Panc1 (cell line): ENCODE measurements at regions not wholly inside any gene's neighbourhood (a gene's known extent, or its start where the extent isn't known, plus 50 kb on each side); places are given as distances from the start of the nearest gene placed in this dataset.

Experiments
- ATAC-seq: fragments of 200-7000 bp; cut with Tn5 transposase; 2 replicates; pipeline ENCODE4 v1.9.1; 2020; ENCODE audit warnings: mild to moderate bottlenecking, moderate library complexity
- BruUV-seq: library from RNA; stranded (reverse); fragments of 400-500 nt; replicated peaks from 2 replicates; lab custom pipeline; 2021; lab: Mats Ljungman, UMichigan
- CTCF ChIA-PET: fragments of 300-600 bp; sonication (Branson Sonifier 250); formaldehyde crosslinking; loops from one replicate; lab custom pipeline; 2022; ENCODE audit warnings: antibody characterized with exemption; lab: Charles Lee
- POLR2A ChIA-PET: fragments of 300-600 bp; sonication (Branson Sonifier 250); formaldehyde crosslinking; loops from one replicate; lab custom pipeline; 2022; ENCODE audit warnings: antibody characterized with exemption; lab: Charles Lee
- DNase-seq: peaks from one replicate; pipeline ENCODE4 v3.0.0-alpha.2; 2010; ENCODE audit warnings: low read depth, low spot score
- H3K27ac ChIP-seq: 2 replicates; pipeline ENCODE4 v1.5.1; 2011; ENCODE audit warnings: mild to moderate bottlenecking, low read length, inconsistent platforms
- H3K27me3 ChIP-seq: fragments of 200-500 bp; sonication (Bioruptor generic); 2 replicates; pipeline ENCODE4 v1.6.0; 2014; ENCODE audit warnings: low read length, inconsistent platforms; ENCODE audit not compliant: control insufficient read depth, insufficient read depth
- H3K36me3 ChIP-seq: fragments of 200-500 bp; sonication (Bioruptor generic); 2 replicates; pipeline ENCODE4 v1.5.1; 2014; ENCODE audit warnings: inconsistent platforms, mild to moderate bottlenecking, low read length, moderate library complexity; ENCODE audit not compliant: control insufficient read depth, insufficient read depth
- H3K4me1 ChIP-seq: 2 replicates; pipeline ENCODE4 v1.5.1; 2011; ENCODE audit warnings: inconsistent platforms, mild to moderate bottlenecking, low read length, moderate library complexity; ENCODE audit not compliant: control insufficient read depth, insufficient read depth
- H3K4me3 ChIP-seq, 2 experiments: 2 replicates each; pipeline ENCODE4 v1.5.1; 2011 to 2012; ENCODE audit warnings: low read depth in 2 of 2, low read length in 2 of 2, mild to moderate bottlenecking in 2 of 2, inconsistent platforms in 1 of 2, moderate library complexity in 1 of 2
- H3K9me3 ChIP-seq: fragments of 200-500 bp; sonication (Bioruptor generic); 2 replicates; pipeline ENCODE4 v1.5.1; 2014; ENCODE audit warnings: low read depth, mild to moderate bottlenecking, inconsistent platforms, low read length, moderate library complexity; ENCODE audit not compliant: control insufficient read depth, insufficient read depth
- CTCF ChIP-seq: fragments of 450-650 bp; IDR thresholded peaks from 2 replicates; pipeline ENCODE4 v1.5.1; 2017; ENCODE audit warnings: mild to moderate bottlenecking
- POLR2AphosphoS5 ChIP-seq: IDR thresholded peaks from 2 replicates; pipeline ENCODE4 v1.6.1; 2012; ENCODE audit warnings: mild to moderate bottlenecking, low read depth, low read length, moderate library complexity
- REST ChIP-seq, 2 experiments: IDR thresholded peaks; 2 replicates each; pipeline ENCODE4 v1.6.1; 2011 to 2012; ENCODE audit warnings: low read depth in 2 of 2, control low read depth in 1 of 2, low read length in 1 of 2, mild to moderate bottlenecking in 1 of 2, moderate library complexity in 1 of 2; ENCODE audit not compliant: insufficient read depth in 1 of 2
- SIN3A ChIP-seq: IDR thresholded peaks from 2 replicates; pipeline ENCODE4 v1.6.1; 2012; ENCODE audit warnings: low read depth, mild to moderate bottlenecking, low read length, moderate library complexity, borderline replicate concordance; ENCODE audit not compliant: insufficient read depth
- TCF7L2 ChIP-seq: IDR thresholded peaks from 2 replicates; pipeline ENCODE4 v1.6.1; 2011; ENCODE audit warnings: mild to moderate bottlenecking, low read depth, low read length, inconsistent platforms
- in situ Hi-C: cut with HindIII; loops from 2 replicates; pipeline ENCODE4 v1.10.0; 2016; ENCODE audit warnings: low sequenced_read_pairs, low pct_unique_long_range_greater_than_20kb
- intact Hi-C: fragments of 100-400 bp; cut with micrococcal nuclease; formaldehyde crosslinking; loops from one replicate; pipeline ENCODE4 v1.10.0; 2022; ENCODE audit not compliant: unreplicated experiment

- BruUV-seq = no TSS peak
- Histone ChIP-seq H3K9me3 (no peaks in the 10 kb centered on the region), H3K4me1 (no peaks in the 10 kb centered on the region), H3K4me3 (no peak overlapping the region), H3K27me3 (no peaks in the 10 kb centered on the region), H3K36me3 (no peaks in the 10 kb centered on the region), H3K27ac (no peak overlapping the region)
- TF ChIP-seq CTCF = no peak
- no peak for TF ChIP-seq POLR2AphosphoS5
- no peak for TF ChIP-seq SIN3A
- TF ChIP-seq REST (IDR thresholded peaks at IDR 0.05; ENCODE audit: insufficient read depth in 1 of 2, low read depth in 2 of 2, low read length in 1 of 2) = no peak
- no peak for TF ChIP-seq TCF7L2
- ATAC-seq (no peak), DNase-seq (no peak)
- intact Hi-C loops (no loop called here), in situ Hi-C loops (no loop called here)
- ChIA-PET POLR2A (no interaction called here), CTCF (no interaction called here)
Measured at GRCh38 chr14:49191380-49191779, 394.8 kb downstream of the RPS29 start.

- BruUV-seq = no TSS peak
- in situ Hi-C loops (no loop called here), intact Hi-C loops (no loop called here)
- H3K27me3 ChIP-seq = no peaks in the 10 kb centered on the region
- H3K4me1 ChIP-seq = no peaks in the 10 kb centered on the region
- ATAC-seq (no peak), DNase-seq (no peak)
- no peak overlapping the region for H3K4me3 ChIP-seq
- TF ChIP-seq REST (IDR thresholded peaks at IDR 0.05; ENCODE audit: insufficient read depth in 1 of 2, low read depth in 2 of 2, low read length in 1 of 2) (no peak), TCF7L2 (no peak), POLR2AphosphoS5 (no peak)
- ChIA-PET POLR2A (no interaction called here), CTCF (no interaction called here)
- H3K9me3 ChIP-seq = no peaks in the 10 kb centered on the region
- no peaks in the 10 kb centered on the region for H3K36me3 ChIP-seq
- no peak overlapping the region for H3K27ac ChIP-seq
Measured at GRCh38 chr14:49189375-49189774, 396.8 kb downstream of the RPS29 start.
